Cardiac muscle cell (in vitro differentiated cells and primary cell): ENCODE measurements at regions not wholly inside any gene's neighbourhood (a gene's known extent, or its start where the extent isn't known, plus 50 kb on each side); places are given as distances from the start of the nearest gene placed in this dataset.
"Not testable (repeated sequence)": the region's sequence is repeated elsewhere in the genome, so short reads cannot be mapped to it uniquely, and the experiment has no call there.

Source experiments
- DNase-seq, 2 donors: peaks; one replicate each; pipeline versions ENCODE4 v3.0.0 to v3.0.0-alpha.2; 2010 to 2017; ENCODE audit warnings: low read depth in 1 of 2, low spot score in 1 of 2
- H3K27ac ChIP-seq: fragments of 200-600 bp; sonication (generic); 2 replicates; pipeline ENCODE4 v1.5.1; 2016
- H3K27me3 ChIP-seq: fragments of 200-600 bp; sonication (generic); 2 replicates; pipeline ENCODE4 v1.6.0; 2016; ENCODE audit warnings: control low read depth
- H3K36me3 ChIP-seq: fragments of 200-600 bp; sonication (generic); 2 replicates; pipeline ENCODE4 v1.5.1; 2016; ENCODE audit warnings: control low read depth
- H3K4me1 ChIP-seq: fragments of 200-600 bp; sonication (generic); 2 replicates; pipeline ENCODE4 v1.8.1; 2017; ENCODE audit warnings: low read depth, mild to moderate bottlenecking, mixed run types
- H3K4me3 ChIP-seq: fragments of 200-600 bp; sonication (generic); 2 replicates; pipeline ENCODE4 v1.5.1; 2016; ENCODE audit warnings: mild to moderate bottlenecking
- H3K9me3 ChIP-seq: fragments of 200-600 bp; sonication (generic); 2 replicates; pipeline ENCODE4 v1.5.1; 2017; ENCODE audit warnings: low read depth, mild to moderate bottlenecking, control low read depth
- TF ChIP-seq, protein P1 (sequence below): IDR thresholded peaks from 2 replicates; pipeline ENCODE4 v1.5.1; 2012; ENCODE audit warnings: low read depth, mild to moderate bottlenecking, low read length

- H3K4me3 ChIP-seq = no peak overlapping the region
- DNase-seq = no peak
- TF ChIP-seq, protein P1, sequence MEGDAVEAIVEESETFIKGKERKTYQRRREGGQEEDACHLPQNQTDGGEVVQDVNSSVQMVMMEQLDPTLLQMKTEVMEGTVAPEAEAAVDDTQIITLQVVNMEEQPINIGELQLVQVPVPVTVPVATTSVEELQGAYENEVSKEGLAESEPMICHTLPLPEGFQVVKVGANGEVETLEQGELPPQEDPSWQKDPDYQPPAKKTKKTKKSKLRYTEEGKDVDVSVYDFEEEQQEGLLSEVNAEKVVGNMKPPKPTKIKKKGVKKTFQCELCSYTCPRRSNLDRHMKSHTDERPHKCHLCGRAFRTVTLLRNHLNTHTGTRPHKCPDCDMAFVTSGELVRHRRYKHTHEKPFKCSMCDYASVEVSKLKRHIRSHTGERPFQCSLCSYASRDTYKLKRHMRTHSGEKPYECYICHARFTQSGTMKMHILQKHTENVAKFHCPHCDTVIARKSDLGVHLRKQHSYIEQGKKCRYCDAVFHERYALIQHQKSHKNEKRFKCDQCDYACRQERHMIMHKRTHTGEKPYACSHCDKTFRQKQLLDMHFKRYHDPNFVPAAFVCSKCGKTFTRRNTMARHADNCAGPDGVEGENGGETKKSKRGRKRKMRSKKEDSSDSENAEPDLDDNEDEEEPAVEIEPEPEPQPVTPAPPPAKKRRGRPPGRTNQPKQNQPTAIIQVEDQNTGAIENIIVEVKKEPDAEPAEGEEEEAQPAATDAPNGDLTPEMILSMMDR = no peak
Measured at GRCh38 chr12:83904175-83904574, 1008.4 kb downstream of the SLC6A15 start.

DNA sequence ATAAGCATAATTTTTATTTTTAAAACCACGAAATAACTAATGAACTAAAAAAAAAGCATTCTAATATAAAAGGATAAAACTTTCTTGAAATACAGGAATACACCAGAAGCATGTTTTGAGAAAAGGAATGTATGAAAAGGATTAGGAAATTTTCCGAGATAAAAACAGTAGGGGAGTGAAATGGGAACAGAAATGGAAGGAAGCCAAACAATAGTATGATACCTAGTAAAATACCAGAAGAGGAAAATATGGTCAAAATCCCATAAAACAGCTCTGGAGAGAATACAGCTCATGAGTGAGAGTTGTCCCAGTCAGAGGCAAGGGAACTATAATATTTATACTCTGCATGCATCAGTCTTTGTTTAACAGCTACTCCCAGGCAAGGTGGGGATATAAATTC lies 1016.2 kb downstream of the SLC6A15 start:
- H3K9me3 ChIP-seq = no peaks in the 10 kb centered on the region
- H3K4me1 ChIP-seq = no peaks in the 10 kb centered on the region
- no peaks in the 10 kb centered on the region for H3K36me3 ChIP-seq
- H3K27me3 ChIP-seq = no peaks in the 10 kb centered on the region
- no peak overlapping the region for H3K27ac ChIP-seq
- TF ChIP-seq, protein P1 = no peak
- peak in 1 of 2 donors; percentile 57 for DNase-seq
- H3K4me3 ChIP-seq = no peak overlapping the region

More at GRCh38 chr12:83904175-83904574, 1008.4 kb downstream of the SLC6A15 start:
- Histone ChIP-seq H3K36me3 (no peaks in the 10 kb centered on the region), H3K9me3 (no peaks in the 10 kb centered on the region), H3K27ac (no peak overlapping the region), H3K4me1 (no peaks in the 10 kb centered on the region), H3K27me3 (no peaks in the 10 kb centered on the region)

GRCh38 chr12:83893101-83893500 lies 1019.5 kb downstream of the SLC6A15 start:
- DNase-seq = peak in 1 of 2 donors; percentile 53
- TF ChIP-seq, protein P1 = no peak
- H3K4me3 ChIP-seq = no peak overlapping the region

GRCh38 chr12:83889745-83890144 lies 1022.9 kb downstream of the SLC6A15 start:
- TF ChIP-seq, protein P1 = no peak
- Histone ChIP-seq H3K36me3 (no peaks in the 10 kb centered on the region), H3K27ac (no peak overlapping the region), H3K27me3 (no peaks in the 10 kb centered on the region), H3K4me1 (no peaks in the 10 kb centered on the region), H3K9me3 (no peaks in the 10 kb centered on the region), H3K4me3 (no peak overlapping the region)
- DNase-seq = no peak

More at GRCh38 chr12:83893101-83893500, 1019.5 kb downstream of the SLC6A15 start:
- H3K36me3 ChIP-seq = no peaks in the 10 kb centered on the region
- no peak overlapping the region for H3K27ac ChIP-seq
- no peaks in the 10 kb centered on the region for H3K27me3 ChIP-seq
- H3K4me1 ChIP-seq = no peaks in the 10 kb centered on the region
- H3K9me3 ChIP-seq = no peaks in the 10 kb centered on the region

- H3K27me3 ChIP-seq = no peaks in the 10 kb centered on the region
- TF ChIP-seq, protein P1 = no peak
- H3K36me3 ChIP-seq = no peaks in the 10 kb centered on the region
Measured at GRCh38 chr12:83886479-83886878, 1026.1 kb downstream of the SLC6A15 start.

DNA sequence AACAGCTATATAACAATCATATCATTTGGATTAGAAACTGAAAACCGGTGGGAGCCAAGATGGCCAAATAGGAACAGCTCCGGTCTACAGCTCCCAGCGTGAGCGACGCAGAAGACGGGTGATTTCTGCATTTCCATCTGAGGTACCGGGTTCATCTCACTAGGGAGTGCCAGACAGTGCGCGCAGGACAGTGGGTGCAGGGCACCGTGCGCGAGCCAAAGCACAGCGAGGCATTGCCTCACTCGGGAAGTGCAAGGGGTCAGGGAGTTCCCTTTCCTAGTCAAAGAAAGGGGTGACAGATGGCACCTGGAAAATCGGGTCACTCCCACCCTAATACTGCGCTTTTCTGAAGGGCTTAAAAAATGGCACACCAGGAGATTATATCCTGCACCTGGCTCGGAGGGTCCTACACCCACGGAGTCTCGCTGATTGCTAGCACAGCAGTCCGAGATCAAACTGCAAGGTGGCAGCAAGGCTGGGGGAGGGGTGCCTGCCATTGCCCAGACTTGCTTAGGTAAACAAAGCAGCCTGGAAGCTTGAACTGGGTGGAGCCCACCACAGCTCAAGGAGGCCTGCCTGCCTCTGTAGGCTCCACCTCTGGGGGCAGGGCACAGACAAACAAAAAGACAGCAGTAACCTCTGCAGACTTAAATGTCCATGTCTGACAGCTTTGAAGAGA lies 1041.5 kb downstream of the SLC6A15 start:
- H3K4me1 ChIP-seq, H3K4me3 ChIP-seq, H3K9me3 ChIP-seq, DNase-seq, H3K27ac ChIP-seq, H3K27me3 ChIP-seq, H3K36me3 ChIP-seq: not testable (repeated sequence)

More at GRCh38 chr12:83886479-83886878, 1026.1 kb downstream of the SLC6A15 start:
- H3K4me1 ChIP-seq = no peaks in the 10 kb centered on the region
- no peak overlapping the region for H3K27ac ChIP-seq
- no peak for DNase-seq
- no peak overlapping the region for H3K4me3 ChIP-seq
- no peaks in the 10 kb centered on the region for H3K9me3 ChIP-seq
